HCT116 (cell line): ENCODE measurements at regions not wholly inside any gene's neighbourhood (a gene's known extent, or its start where the extent isn't known, plus 50 kb on each side); places are given as distances from the start of the nearest gene placed in this dataset.

Experiments
- ATAC-seq: fragments of 200-7000 bp; cut with Tn5 transposase; 2 replicates; pipeline ENCODE4 v1.9.1; 2020; ENCODE audit warnings: mild to moderate bottlenecking, moderate library complexity
- BruUV-seq: library from RNA; stranded (reverse); fragments of 400-500 nt; replicated peaks from 2 replicates; lab custom pipeline; 2021; lab: Mats Ljungman, UMichigan
- CTCF ChIA-PET: fragments of 300-600 bp; sonication (Branson Sonifier 250); formaldehyde crosslinking; loops from one replicate; lab custom pipeline; 2021; ENCODE audit warnings: antibody characterized with exemption; lab: Charles Lee
- POLR2A ChIA-PET: fragments of 300-600, 350-600 bp; sonication (Branson Sonifier 250); formaldehyde crosslinking; loops from one replicate; lab custom pipeline; 2021; ENCODE audit warnings: antibody characterized with exemption; lab: Charles Lee
- RAD21 ChIA-PET, 2 experiments: fragments of 300-600 bp; sonication (Branson Sonifier 250); formaldehyde crosslinking; loops; one replicate each; lab custom pipeline; 2023; ENCODE audit warnings: low total read pairs in 2 of 2; ENCODE audit not compliant: uncharacterized antibody in 2 of 2, unreplicated experiment in 2 of 2, low non-redundant PET in 1 of 2; lab: Charles Lee
- DNase-seq: peaks from one replicate; pipeline ENCODE4 v3.0.0-alpha.2; 2010; ENCODE audit warnings: low read depth, low spot score
- H2AFZ ChIP-seq: fragments of 200-600 bp; shearing (Covaris generic), sonication (generic); 2 replicates; pipeline ENCODE4 v1.6.1; 2017; ENCODE audit warnings: low read depth, mixed run types, mixed read lengths, antibody characterized with exemption, low read length; ENCODE audit not compliant: poor library complexity, severe bottlenecking
- H3K27ac ChIP-seq: 2 replicates; pipeline ENCODE4 v1.5.1; 2012; ENCODE audit warnings: low read depth, low read length
- H3K27me3 ChIP-seq: fragments of 200-600 bp; sonication (generic); 2 replicates; pipeline ENCODE4 v1.6.1; 2016; ENCODE audit warnings: mixed run types, low read length, mixed read lengths; ENCODE audit not compliant: insufficient read depth
- H3K36me3 ChIP-seq, 2 experiments: fragments of 200-500 bp in 1 of 2; fragments of 200-600 bp in 1 of 2; sonication (Bioruptor generic) in 1 of 2; sonication (generic) in 1 of 2; 2 replicates each; pipeline versions ENCODE4 v1.5.1 to v1.6.1; 2014 to 2016; ENCODE audit warnings: low read length in 2 of 2, inconsistent platforms in 1 of 2, mixed read lengths in 1 of 2, mixed run types in 1 of 2; ENCODE audit not compliant: insufficient read depth in 2 of 2, control insufficient read depth in 1 of 2
- H3K4me1 ChIP-seq, 2 experiments: fragments of 200-600 bp in 1 of 2; sonication (generic) in 1 of 2; 2 replicates each; pipeline versions ENCODE4 v1.5.1 to v1.6.1; 2012 to 2017; ENCODE audit warnings: low read length in 2 of 2, inconsistent platforms in 1 of 2, mild to moderate bottlenecking in 1 of 2, mixed read lengths in 1 of 2, mixed run types in 1 of 2, moderate library complexity in 1 of 2; ENCODE audit not compliant: insufficient read depth in 2 of 2, control insufficient read depth in 1 of 2
- H3K4me2 ChIP-seq: fragments of 200-600 bp; sonication (generic); 2 replicates; pipeline ENCODE4 v1.6.1; 2017; ENCODE audit warnings: mixed run types, low read length, mixed read lengths
- H3K4me3 ChIP-seq, 2 experiments: fragments of 200-600 bp in 1 of 2; sonication (generic) in 1 of 2; replicated peaks in 1 of 2; 2 replicates each; pipeline ENCODE4 v1.5.1; 2011 to 2016; ENCODE audit warnings: low read length in 2 of 2, control low read depth in 1 of 2, low read depth in 1 of 2, mild to moderate bottlenecking in 1 of 2, mixed read lengths in 1 of 2, mixed run types in 1 of 2
- H3K79me2 ChIP-seq: fragments of 200-600 bp; sonication (generic); 2 replicates; pipeline ENCODE4 v1.6.1; 2017; ENCODE audit warnings: mild to moderate bottlenecking, mixed run types, low read length, moderate library complexity, mixed read lengths; ENCODE audit not compliant: insufficient read depth
- H3K9ac ChIP-seq: fragments of 200-600 bp; sonication (generic); 2 replicates; pipeline ENCODE4 v1.6.1; 2016; ENCODE audit warnings: low read length, mixed read lengths
- H3K9me2 ChIP-seq: fragments of 200-600 bp; sonication (generic), shearing (Covaris generic); 2 replicates; pipeline ENCODE4 v1.6.1; 2017; ENCODE audit warnings: mixed run types, mild to moderate bottlenecking, moderate library complexity; ENCODE audit not compliant: insufficient read depth
- H3K9me3 ChIP-seq, 2 experiments: fragments of 200-500 bp in 1 of 2; fragments of 200-600 bp in 1 of 2; sonication (Bioruptor generic) in 1 of 2; sonication (generic) in 1 of 2; 2 replicates each; pipeline ENCODE4 v1.6.1; 2014 to 2017; ENCODE audit warnings: low read length in 2 of 2, mixed read lengths in 2 of 2, inconsistent platforms in 1 of 2, low read depth in 1 of 2, mild to moderate bottlenecking in 1 of 2, mixed run types in 1 of 2, moderate library complexity in 1 of 2; ENCODE audit not compliant: control insufficient read depth in 1 of 2, insufficient read depth in 1 of 2
- H4K20me1 ChIP-seq: fragments of 200-600 bp; sonication (generic), shearing (Covaris generic); 2 replicates; pipeline ENCODE4 v1.6.1; 2017; ENCODE audit warnings: mixed run types, mild to moderate bottlenecking, moderate library complexity; ENCODE audit not compliant: insufficient read depth
- CTCF ChIP-seq, 3 experiments: fragments of 200-600 bp in 1 of 3; sonication (generic) in 1 of 3; IDR thresholded peaks in 2 of 3; conservative IDR thresholded peaks in 1 of 3; 2 replicates each; pipeline ENCODE4 v1.5.1; 2012 to 2017; ENCODE audit warnings: low read depth in 2 of 3, low read length in 2 of 3, antibody characterized with exemption in 1 of 3, borderline replicate concordance in 1 of 3, control low read depth in 1 of 3, mild to moderate bottlenecking in 1 of 3, mixed read lengths in 1 of 3, mixed run types in 1 of 3, moderate library complexity in 1 of 3; ENCODE audit not compliant: insufficient read depth in 1 of 3
- EZH2phosphoT487 ChIP-seq: fragments of 200-600 bp; IDR thresholded peaks from 2 replicates; pipeline ENCODE4 v1.6.1; 2018; ENCODE audit warnings: antibody characterized with exemption, borderline replicate concordance
- FOSL1 ChIP-seq: IDR thresholded peaks from 2 replicates; pipeline ENCODE4 v1.6.1; 2012; ENCODE audit warnings: low read depth
- MAX ChIP-seq: IDR thresholded peaks from 2 replicates; pipeline ENCODE4 v1.6.1; 2012
- POLR2AphosphoS5 ChIP-seq: IDR thresholded peaks from 2 replicates; pipeline ENCODE4 v1.6.1; 2011; ENCODE audit warnings: mild to moderate bottlenecking, low read depth, low read length, moderate library complexity
- RAD21 ChIP-seq: IDR thresholded peaks from 2 replicates; pipeline ENCODE4 v1.6.1; 2012; ENCODE audit warnings: low read depth, mild to moderate bottlenecking
- SIN3A ChIP-seq: IDR thresholded peaks from 2 replicates; pipeline ENCODE4 v1.6.1; 2012; ENCODE audit warnings: low read depth
- YY1 ChIP-seq: IDR thresholded peaks from 2 replicates; pipeline ENCODE4 v1.6.1; 2011; ENCODE audit warnings: low read length, low read depth, moderate library complexity, mild to moderate bottlenecking; ENCODE audit not compliant: insufficient replicate concordance; ENCODE audit errors: extremely low read depth
- ZBTB33 ChIP-seq: IDR thresholded peaks from 2 replicates; pipeline ENCODE4 v1.6.1; 2011; ENCODE audit warnings: mild to moderate bottlenecking, low read length, moderate library complexity; ENCODE audit not compliant: insufficient replicate concordance; ENCODE audit errors: extremely low read depth
- ZNF274 ChIP-seq: fragments of 200-500 bp; sonication (Bioruptor generic); IDR thresholded peaks from 2 replicates; pipeline ENCODE4 v1.6.1; 2014; ENCODE audit warnings: mild to moderate bottlenecking, low read depth, low read length, inconsistent platforms
- intact Hi-C: fragments of 100-400 bp; cut with micrococcal nuclease; formaldehyde crosslinking; loops from 2 replicates; pipeline ENCODE4 v1.10.0; 2022

DNA sequence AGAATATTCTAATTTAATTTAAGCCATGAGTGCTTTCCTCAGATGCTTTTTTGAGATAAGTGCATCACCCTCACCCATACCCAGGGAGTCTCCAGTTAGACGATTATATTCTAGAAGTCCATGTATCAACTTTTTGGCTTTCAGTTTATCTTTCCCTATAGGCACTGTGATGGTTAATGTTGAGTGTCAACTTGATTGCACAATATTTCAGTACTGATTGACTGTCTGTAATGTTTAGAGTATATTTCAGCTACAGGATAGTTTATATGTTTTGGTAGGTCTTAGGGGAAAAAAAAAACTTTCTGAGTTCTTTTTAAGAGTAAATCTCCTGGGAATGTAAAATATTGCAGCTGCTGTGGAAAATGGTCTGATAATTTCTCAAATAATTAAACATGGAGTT is 535.4 kb downstream of the ADRA2A start (continued):
- no peak for TF ChIP-seq CTCF (IDR thresholded peaks at IDR 0.05 in 2 of 3, conservative IDR thresholded peaks at IDR 0.05 in 1 of 3; ENCODE audit: borderline replicate concordance in 1 of 3, insufficient read depth in 1 of 3, low read depth in 2 of 3, low read length in 2 of 3)
- no peak for TF ChIP-seq EZH2phosphoT487

DNA sequence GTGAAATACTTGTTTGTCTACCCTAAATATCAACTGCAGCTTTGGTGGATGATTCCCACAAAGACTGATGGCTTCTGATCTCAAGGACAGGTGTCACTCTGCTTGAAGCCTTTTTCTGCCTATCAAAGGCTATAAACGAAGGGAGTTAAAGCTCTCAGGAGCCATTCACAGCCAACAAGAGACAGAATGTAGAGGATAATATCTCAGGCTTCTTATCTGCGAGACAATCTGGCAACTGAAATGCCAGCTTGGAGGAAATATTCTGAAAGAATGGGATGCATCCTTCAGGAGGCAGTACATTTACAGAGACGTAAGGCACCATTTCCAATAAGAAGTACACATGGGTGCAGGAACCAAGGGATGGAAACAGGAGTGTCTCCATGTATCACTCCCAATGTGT is 549.4 kb downstream of the GPAM start:
- Histone ChIP-seq H3K9ac (no peak overlapping the region), H3K27me3 (peaks cover 6% of the 10 kb centered on the region; the same call in 1 of the 2 replicates), H3K4me3 (no peak overlapping the region), H3K27ac (no peak overlapping the region), H3K4me2 (no peak overlapping the region), H3K4me1 (no peaks in the 10 kb centered on the region), H3K36me3 (no peaks in the 10 kb centered on the region), H3K79me2 (no peaks in the 10 kb centered on the region), H2AFZ (no peak overlapping the region), H3K9me2 (no peaks in the 10 kb centered on the region), H3K9me3 (no peaks in the 10 kb centered on the region), H4K20me1 (no peaks in the 10 kb centered on the region)
- ChIA-PET POLR2A (no interaction called here), CTCF (no interaction called here), RAD21 (no interaction called here)
- ATAC-seq (no peak), DNase-seq (no peak)
- no peak for TF ChIP-seq YY1
- TF ChIP-seq ZBTB33 = no peak
- no peak for TF ChIP-seq EZH2phosphoT487
- no peak for TF ChIP-seq MAX
- no peak for TF ChIP-seq RAD21
- TF ChIP-seq SIN3A = no peak
- no peak for TF ChIP-seq FOSL1
- TF ChIP-seq ZNF274 = no peak
- no peak for TF ChIP-seq POLR2AphosphoS5
- TF ChIP-seq CTCF (IDR thresholded peaks at IDR 0.05 in 2 of 3, conservative IDR thresholded peaks at IDR 0.05 in 1 of 3; ENCODE audit: borderline replicate concordance in 1 of 3, insufficient read depth in 1 of 3, low read depth in 2 of 3, low read length in 2 of 3) = no peak
- intact Hi-C loops = no loop called here
- BruUV-seq = no TSS peak
